Astrocyte (in vitro differentiated cells and primary cell): ENCODE measurements at regions not wholly inside any gene's neighbourhood (a gene's known extent, or its start where the extent isn't known, plus 50 kb on each side); places are given as distances from the start of the nearest gene placed in this dataset.

Experiments
- DNase-seq: peaks from one replicate; pipeline ENCODE4 v3.0.0-alpha.2; 2010; ENCODE audit warnings: low read depth
- FAIRE-seq: peaks from 2 replicates; lab custom pipeline; 2011; peaks lifted over from hg19 to GRCh38; lab: Jason Lieb, UNC
- H2AFZ ChIP-seq: 2 replicates; pipeline ENCODE4 v1.6.0; 2012; ENCODE audit warnings: low read depth, low read length, inconsistent platforms
- H3K27ac ChIP-seq: 2 replicates; pipeline ENCODE4 v1.5.1; 2011; ENCODE audit warnings: low read depth, low read length, inconsistent platforms
- H3K27me3 ChIP-seq: 2 replicates; pipeline ENCODE4 v1.6.0; 2011; ENCODE audit warnings: low read length, inconsistent platforms; ENCODE audit not compliant: insufficient read depth
- H3K36me3 ChIP-seq: 2 replicates; pipeline ENCODE4 v1.5.1; 2011; ENCODE audit warnings: low read length, inconsistent platforms; ENCODE audit not compliant: insufficient read depth
- H3K4me1 ChIP-seq: 2 replicates; pipeline ENCODE4 v1.5.1; 2011; ENCODE audit warnings: low read length, inconsistent platforms; ENCODE audit not compliant: insufficient read depth
- H3K4me2 ChIP-seq: 2 replicates; pipeline ENCODE4 v1.6.0; 2012; ENCODE audit warnings: low read length, inconsistent platforms
- H3K4me3 ChIP-seq: 2 replicates; pipeline ENCODE4 v1.5.1; 2011; ENCODE audit warnings: low read depth, mild to moderate bottlenecking, low read length, inconsistent platforms; ENCODE audit not compliant: insufficient read depth
- H3K79me2 ChIP-seq: 2 replicates; pipeline ENCODE4 v1.6.0; 2012; ENCODE audit warnings: mild to moderate bottlenecking, low read length, inconsistent platforms; ENCODE audit not compliant: insufficient read depth
- H3K9ac ChIP-seq: 2 replicates; pipeline ENCODE4 v1.6.0; 2012; ENCODE audit warnings: mild to moderate bottlenecking, low read length, inconsistent platforms
- H3K9me3 ChIP-seq: 2 replicates; pipeline ENCODE4 v1.5.1; 2012; ENCODE audit warnings: low read depth, mild to moderate bottlenecking, low read length, inconsistent platforms; ENCODE audit not compliant: insufficient read depth
- H4K20me1 ChIP-seq: 2 replicates; pipeline ENCODE4 v1.6.0; 2012; ENCODE audit warnings: low read length, inconsistent platforms; ENCODE audit not compliant: insufficient read depth
- H3K27ac Mint-ChIP-seq: one replicate; pipeline ENCODE4 v1.8.0; 2021; ENCODE audit warnings: mild to moderate bottlenecking, mixed read lengths; ENCODE audit not compliant: unreplicated experiment
- H3K27me3 Mint-ChIP-seq: one replicate; pipeline ENCODE4 v1.8.0; 2021; ENCODE audit warnings: low read depth, mixed read lengths; ENCODE audit not compliant: unreplicated experiment
- H3K36me3 Mint-ChIP-seq: one replicate; pipeline ENCODE4 v1.8.0; 2021; ENCODE audit warnings: low read depth, mixed read lengths; ENCODE audit not compliant: unreplicated experiment
- H3K4me1 Mint-ChIP-seq: one replicate; pipeline ENCODE4 v1.8.0; 2021; ENCODE audit warnings: low read depth, mixed read lengths; ENCODE audit not compliant: unreplicated experiment
- H3K4me3 Mint-ChIP-seq: one replicate; pipeline ENCODE4 v1.8.0; 2021; ENCODE audit warnings: mild to moderate bottlenecking, moderate library complexity, mixed read lengths; ENCODE audit not compliant: unreplicated experiment
- H3K9me3 Mint-ChIP-seq: one replicate; pipeline ENCODE4 v1.8.0; 2021; ENCODE audit warnings: mild to moderate bottlenecking, mixed read lengths; ENCODE audit not compliant: unreplicated experiment
- EZH2 ChIP-seq: IDR thresholded peaks from 2 replicates; pipeline ENCODE4 v1.6.1; 2012; ENCODE audit warnings: mild to moderate bottlenecking, low read length, inconsistent platforms; ENCODE audit not compliant: insufficient read depth
- TF ChIP-seq, protein P1 (sequence below): IDR thresholded peaks from 2 replicates; pipeline ENCODE4 v1.5.1; 2011; ENCODE audit warnings: low read depth, mild to moderate bottlenecking, inconsistent platforms, low read length, moderate library complexity; ENCODE audit not compliant: insufficient read depth

DNA sequence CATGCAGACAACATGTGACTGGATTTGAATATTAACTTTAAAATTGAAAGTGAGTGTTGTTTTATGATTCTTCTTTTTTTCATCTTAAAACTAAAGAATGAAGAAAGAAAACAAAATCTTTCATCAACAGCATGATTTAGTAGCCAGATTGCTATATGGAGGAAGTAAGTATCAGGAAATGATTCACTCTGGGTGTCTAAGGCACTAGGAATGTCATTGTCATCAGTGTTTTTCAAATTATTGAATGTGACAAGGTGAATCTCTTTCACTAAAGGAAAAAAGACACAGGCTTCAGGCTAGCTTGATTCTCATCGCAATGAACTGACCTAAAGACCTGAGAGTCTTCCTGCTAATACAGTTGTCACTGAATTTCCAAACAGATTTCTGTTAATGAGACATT, 430.1 kb downstream of the FBXO15 start:
- Histone ChIP-seq H3K4me1 (no peaks in the 10 kb centered on the region), H3K4me2 (peak overlapping the region; percentile 47), H3K4me3 (no peak overlapping the region), H2AFZ (no peak overlapping the region), H3K79me2 (no peaks in the 10 kb centered on the region), H3K27ac (no peak overlapping the region), H3K36me3 (no peaks in the 10 kb centered on the region), H4K20me1 (no peaks in the 10 kb centered on the region), H3K9me3 (peaks cover 2% of the 10 kb centered on the region), H3K9ac (no peak overlapping the region), H3K27me3 (no peaks in the 10 kb centered on the region)
- DNase-seq (peak; percentile 20), FAIRE-seq (peak; percentile 83)
- Mint-ChIP-seq H3K27me3 (no peaks in the 10 kb centered on the region), H3K4me1 (peaks cover 8% of the 10 kb centered on the region), H3K36me3 (no peaks in the 10 kb centered on the region), H3K27ac (peak overlapping the region; percentile 77), H3K4me3 (no peak overlapping the region), H3K9me3 (no peaks in the 10 kb centered on the region)
- no peak for TF ChIP-seq EZH2
- TF ChIP-seq, protein P1, sequence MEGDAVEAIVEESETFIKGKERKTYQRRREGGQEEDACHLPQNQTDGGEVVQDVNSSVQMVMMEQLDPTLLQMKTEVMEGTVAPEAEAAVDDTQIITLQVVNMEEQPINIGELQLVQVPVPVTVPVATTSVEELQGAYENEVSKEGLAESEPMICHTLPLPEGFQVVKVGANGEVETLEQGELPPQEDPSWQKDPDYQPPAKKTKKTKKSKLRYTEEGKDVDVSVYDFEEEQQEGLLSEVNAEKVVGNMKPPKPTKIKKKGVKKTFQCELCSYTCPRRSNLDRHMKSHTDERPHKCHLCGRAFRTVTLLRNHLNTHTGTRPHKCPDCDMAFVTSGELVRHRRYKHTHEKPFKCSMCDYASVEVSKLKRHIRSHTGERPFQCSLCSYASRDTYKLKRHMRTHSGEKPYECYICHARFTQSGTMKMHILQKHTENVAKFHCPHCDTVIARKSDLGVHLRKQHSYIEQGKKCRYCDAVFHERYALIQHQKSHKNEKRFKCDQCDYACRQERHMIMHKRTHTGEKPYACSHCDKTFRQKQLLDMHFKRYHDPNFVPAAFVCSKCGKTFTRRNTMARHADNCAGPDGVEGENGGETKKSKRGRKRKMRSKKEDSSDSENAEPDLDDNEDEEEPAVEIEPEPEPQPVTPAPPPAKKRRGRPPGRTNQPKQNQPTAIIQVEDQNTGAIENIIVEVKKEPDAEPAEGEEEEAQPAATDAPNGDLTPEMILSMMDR = no peak

DNA sequence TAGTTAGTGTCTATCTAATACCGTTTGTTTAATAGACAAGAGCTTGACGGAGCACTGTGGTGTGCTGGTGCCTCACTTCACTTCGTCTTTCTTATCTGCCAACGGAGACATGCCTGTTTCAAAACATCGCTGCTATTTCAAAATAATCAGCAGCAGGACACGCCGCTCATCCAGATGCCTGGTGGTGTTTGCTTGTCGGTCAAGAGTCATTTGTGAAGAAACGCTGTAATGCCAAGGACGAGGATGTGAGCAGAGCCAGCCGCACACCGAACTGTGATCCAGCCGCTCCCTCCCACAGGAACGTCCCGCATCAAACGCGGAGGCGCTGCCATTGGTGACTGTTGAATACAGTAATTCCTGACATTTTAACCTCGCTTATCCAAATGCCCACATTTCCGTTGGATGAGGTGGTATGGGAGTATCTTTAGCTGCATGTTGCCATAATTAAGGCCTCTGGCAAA, 432.4 kb downstream of the FBXO15 start:
- H4K20me1 ChIP-seq = no peaks in the 10 kb centered on the region
- no peaks in the 10 kb centered on the region for H3K4me1 ChIP-seq
- no peak overlapping the region for H3K4me2 ChIP-seq
- no peaks in the 10 kb centered on the region for H3K36me3 Mint-ChIP-seq
- no peaks in the 10 kb centered on the region for H3K9me3 Mint-ChIP-seq
- no peak overlapping the region for H3K27ac ChIP-seq
- H3K79me2 ChIP-seq = no peaks in the 10 kb centered on the region
- H3K27me3 Mint-ChIP-seq = no peaks in the 10 kb centered on the region
- no peak for TF ChIP-seq EZH2
- TF ChIP-seq, protein P1 = no peak
- no peak for DNase-seq
- no peaks in the 10 kb centered on the region for H3K27me3 ChIP-seq
- H3K36me3 ChIP-seq = no peaks in the 10 kb centered on the region
- H3K4me3 Mint-ChIP-seq = no peak overlapping the region
- no peak overlapping the region for H3K27ac Mint-ChIP-seq
- H3K4me3 ChIP-seq = no peak overlapping the region
- peaks cover 2% of the 10 kb centered on the region for H3K9me3 ChIP-seq
- H3K9ac ChIP-seq = no peak overlapping the region
- H3K4me1 Mint-ChIP-seq = peaks cover 8% of the 10 kb centered on the region
- FAIRE-seq = no peak
- no peak overlapping the region for H2AFZ ChIP-seq

DNA sequence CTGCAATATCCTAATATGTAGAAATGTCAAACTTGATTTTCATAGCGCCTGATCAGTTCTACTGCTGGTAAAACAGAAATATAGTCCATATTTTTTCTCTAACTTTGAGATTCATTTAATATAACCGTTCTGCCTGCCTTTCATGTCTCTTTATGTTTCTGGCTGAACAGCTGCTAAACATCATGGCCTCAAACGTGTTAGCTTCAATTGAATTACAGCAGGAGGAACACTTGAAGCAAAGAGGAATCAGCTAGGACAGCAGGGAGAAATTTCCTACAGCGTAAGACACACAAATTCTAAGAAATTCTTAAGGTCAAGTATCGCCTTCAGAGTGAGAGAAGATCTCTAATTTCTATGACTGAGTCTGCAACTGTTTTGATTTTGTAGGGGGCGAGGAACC, 433.2 kb downstream of the FBXO15 start:
- no peaks in the 10 kb centered on the region for H3K36me3 Mint-ChIP-seq
- no peaks in the 10 kb centered on the region for H3K27me3 Mint-ChIP-seq
- Histone ChIP-seq H3K9me3 (peaks cover 2% of the 10 kb centered on the region), H4K20me1 (no peaks in the 10 kb centered on the region), H2AFZ (no peak overlapping the region), H3K36me3 (no peaks in the 10 kb centered on the region), H3K4me2 (no peak overlapping the region), H3K27me3 (no peaks in the 10 kb centered on the region), H3K4me3 (no peak overlapping the region), H3K27ac (no peak overlapping the region), H3K9ac (no peak overlapping the region), H3K4me1 (no peaks in the 10 kb centered on the region), H3K79me2 (no peaks in the 10 kb centered on the region)
- FAIRE-seq = no peak
- DNase-seq = no peak
- no peak overlapping the region for H3K4me3 Mint-ChIP-seq
- no peaks in the 10 kb centered on the region for H3K9me3 Mint-ChIP-seq
- peaks cover 5% of the 10 kb centered on the region for H3K4me1 Mint-ChIP-seq
- TF ChIP-seq EZH2 = no peak
- TF ChIP-seq, protein P1 = no peak
- H3K27ac Mint-ChIP-seq = no peak overlapping the region
